Uterus (tissue), 3 donors: ENCODE measurements at regions not wholly inside any gene's neighbourhood (a gene's known extent, or its start where the extent isn't known, plus 50 kb on each side); places are given as distances from the start of the nearest gene placed in this dataset.

Source experiments
- DNase-seq, 2 donors: peaks; one replicate each; pipeline ENCODE4 v3.0.0-alpha.2; 2019 to 2020
- H3K27ac ChIP-seq, 2 donors: fragments of 200-600 bp; sonication (generic); 1 replicate in 1 of 2; 2 replicates in 1 of 2; pipeline ENCODE4 v1.5.1; 2016 to 2018
- H3K27me3 ChIP-seq, 2 donors: fragments of 200-600 bp; sonication (generic); one replicate each; pipeline ENCODE4 v1.5.1; 2018 to 2019; ENCODE audit warnings: control low read depth in 1 of 2
- H3K36me3 ChIP-seq, 2 donors: fragments of 200-600 bp; sonication (generic); one replicate each; pipeline ENCODE4 v1.5.1; 2019; ENCODE audit warnings: control low read depth in 1 of 2
- H3K4me1 ChIP-seq, 2 donors: fragments of 200-600 bp; sonication (generic); one replicate each; pipeline ENCODE4 v1.5.1; 2018 to 2019; ENCODE audit warnings: control low read depth in 1 of 2
- H3K4me3 ChIP-seq, 2 donors: fragments of 200-600 bp; sonication (generic); 1 replicate in 1 of 2; 2 replicates in 1 of 2; pipeline ENCODE4 v1.5.1; 2018 to 2019; ENCODE audit warnings: mild to moderate bottlenecking in 1 of 2
- H3K9me3 ChIP-seq, 2 donors: fragments of 200-600 bp; sonication (generic); one replicate each; pipeline ENCODE4 v1.5.1; 2019; ENCODE audit warnings: control low read depth in 1 of 2
- POLR2A ChIP-seq, 2 donors: fragments of 450-650 bp; IDR thresholded peaks; one replicate each; pipeline ENCODE4 v1.6.1; 2016; ENCODE audit warnings: antibody characterized with exemption in 2 of 2, mild to moderate bottlenecking in 1 of 2, moderate library complexity in 1 of 2
- intact Hi-C: fragments of 100-400 bp; cut with DNase I; formaldehyde crosslinking; loops from one replicate; pipeline ENCODE4 v1.15.1; 2023; ENCODE audit warnings: low total_unique reads
- TF ChIP-seq, protein P1 (sequence below), 4 experiments: fragments of 200-600 bp in 2 of 4; fragments of 450-650 bp in 2 of 4; sonication (generic) in 2 of 4; IDR thresholded peaks; one replicate each; pipeline ENCODE4 v1.5.1; 2016 to 2019; ENCODE audit warnings: antibody characterized with exemption in 4 of 4, mild to moderate bottlenecking in 2 of 4, moderate library complexity in 1 of 4
- donor health status: DM: yes; HTN: yes; CAD: no.

DNA sequence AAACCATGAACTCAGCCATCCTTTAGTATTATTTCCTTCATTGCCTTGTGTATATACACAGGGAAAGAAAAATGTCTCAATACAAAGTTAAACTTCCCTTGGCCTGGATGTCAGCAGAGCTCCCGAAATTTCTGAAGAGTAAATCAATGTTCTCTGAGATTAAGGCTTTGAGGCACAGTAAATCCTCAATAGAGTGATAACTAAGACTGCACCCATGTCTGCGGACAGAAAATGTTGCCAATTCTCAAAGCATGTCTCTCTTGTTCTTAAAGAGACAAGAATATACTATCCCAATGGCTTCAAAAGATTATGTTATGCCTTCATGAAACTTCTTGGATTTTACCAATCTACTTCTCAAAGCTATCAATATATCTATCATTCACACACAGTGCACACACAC, 1196.7 kb upstream of the TENM4 start:
- Histone ChIP-seq H3K36me3 (no peaks in the 10 kb centered on the region), H3K27me3 (no peaks in the 10 kb centered on the region), H3K4me3 (no peak overlapping the region), H3K9me3 (no peaks in the 10 kb centered on the region), H3K4me1 (no peaks in the 10 kb centered on the region), H3K27ac (no peak overlapping the region)
- intact Hi-C loops, result no loop called here
- TF ChIP-seq POLR2A (IDR thresholded peaks at IDR 0.05), result no peak
- TF ChIP-seq, protein P1, sequence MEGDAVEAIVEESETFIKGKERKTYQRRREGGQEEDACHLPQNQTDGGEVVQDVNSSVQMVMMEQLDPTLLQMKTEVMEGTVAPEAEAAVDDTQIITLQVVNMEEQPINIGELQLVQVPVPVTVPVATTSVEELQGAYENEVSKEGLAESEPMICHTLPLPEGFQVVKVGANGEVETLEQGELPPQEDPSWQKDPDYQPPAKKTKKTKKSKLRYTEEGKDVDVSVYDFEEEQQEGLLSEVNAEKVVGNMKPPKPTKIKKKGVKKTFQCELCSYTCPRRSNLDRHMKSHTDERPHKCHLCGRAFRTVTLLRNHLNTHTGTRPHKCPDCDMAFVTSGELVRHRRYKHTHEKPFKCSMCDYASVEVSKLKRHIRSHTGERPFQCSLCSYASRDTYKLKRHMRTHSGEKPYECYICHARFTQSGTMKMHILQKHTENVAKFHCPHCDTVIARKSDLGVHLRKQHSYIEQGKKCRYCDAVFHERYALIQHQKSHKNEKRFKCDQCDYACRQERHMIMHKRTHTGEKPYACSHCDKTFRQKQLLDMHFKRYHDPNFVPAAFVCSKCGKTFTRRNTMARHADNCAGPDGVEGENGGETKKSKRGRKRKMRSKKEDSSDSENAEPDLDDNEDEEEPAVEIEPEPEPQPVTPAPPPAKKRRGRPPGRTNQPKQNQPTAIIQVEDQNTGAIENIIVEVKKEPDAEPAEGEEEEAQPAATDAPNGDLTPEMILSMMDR (IDR thresholded peaks at IDR 0.05), result no peak
- DNase-seq, result no peak

DNA sequence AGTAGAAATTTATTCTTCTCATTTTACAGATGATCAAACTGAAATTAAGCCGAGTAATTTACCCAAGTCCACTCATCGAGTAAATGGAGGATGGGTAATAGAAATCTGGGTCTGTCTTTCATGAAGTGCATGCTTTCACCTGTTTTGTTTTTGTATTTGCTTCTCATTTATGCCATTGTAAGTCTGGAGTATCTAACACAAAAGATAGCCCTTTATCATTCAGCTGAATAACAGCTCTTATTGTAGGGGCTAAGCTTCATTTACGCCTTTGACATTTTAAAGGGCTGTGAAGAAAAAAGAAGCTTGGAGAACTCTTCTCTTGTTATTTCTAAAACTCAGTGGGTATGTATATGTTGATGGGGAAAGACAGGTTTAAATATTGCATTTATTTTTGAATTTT, 1196.2 kb upstream of the TENM4 start:
- no peak overlapping the region for H3K27ac ChIP-seq
- no peaks in the 10 kb centered on the region for H3K4me1 ChIP-seq
- intact Hi-C loops, result no loop called here
- no peaks in the 10 kb centered on the region for H3K36me3 ChIP-seq
- TF ChIP-seq POLR2A (IDR thresholded peaks at IDR 0.05), result no peak
- TF ChIP-seq, protein P1 (IDR thresholded peaks at IDR 0.05), result no peak
- no peak overlapping the region for H3K4me3 ChIP-seq
- no peak for DNase-seq
- H3K27me3 ChIP-seq, result no peaks in the 10 kb centered on the region
- no peaks in the 10 kb centered on the region for H3K9me3 ChIP-seq

DNA sequence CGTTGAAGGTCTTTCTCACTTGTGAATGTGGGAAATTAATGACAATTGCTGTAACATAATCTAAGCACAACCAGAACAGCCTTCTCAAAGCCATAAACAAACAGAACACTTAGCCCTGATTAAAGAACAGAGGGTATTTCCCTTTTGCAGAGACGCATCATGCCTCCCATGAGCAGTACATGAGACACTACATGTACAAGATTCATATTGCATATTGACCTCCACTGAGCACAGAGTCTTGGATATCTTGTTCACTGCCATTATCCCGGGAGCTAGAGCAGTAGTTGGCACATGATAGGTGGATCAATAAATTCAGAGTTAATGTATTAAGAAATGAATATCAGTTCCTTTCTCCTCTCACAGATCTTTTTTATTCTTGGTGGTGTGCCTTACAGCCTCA, 1194.3 kb upstream of the TENM4 start:
- DNase-seq, result no peak
- Histone ChIP-seq H3K27ac (no peak overlapping the region), H3K36me3 (no peaks in the 10 kb centered on the region), H3K27me3 (no peaks in the 10 kb centered on the region), H3K4me1 (no peaks in the 10 kb centered on the region), H3K4me3 (no peak overlapping the region), H3K9me3 (no peaks in the 10 kb centered on the region)
- intact Hi-C loops, result no loop called here
- TF ChIP-seq POLR2A (IDR thresholded peaks at IDR 0.05), result no peak

DNA sequence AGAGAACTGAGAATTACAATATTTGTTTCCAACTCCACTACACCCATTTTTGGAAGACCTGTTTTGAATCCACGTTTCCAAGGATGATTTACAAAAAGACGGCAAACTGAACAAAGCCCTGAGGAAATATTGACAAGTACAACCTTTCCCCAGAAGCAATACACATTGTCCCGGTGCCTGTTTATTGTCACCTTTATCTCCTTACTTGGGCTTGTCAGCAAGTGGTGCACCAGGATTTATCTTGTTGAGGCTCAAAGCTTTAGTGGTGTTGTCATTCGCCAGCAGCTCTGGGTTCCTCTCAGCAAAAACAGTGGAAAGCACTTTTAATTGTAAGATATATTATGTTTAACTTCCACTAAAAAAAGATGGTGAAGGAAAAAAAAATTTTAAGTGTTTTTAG, 1191.9 kb upstream of the TENM4 start:
- TF ChIP-seq POLR2A (IDR thresholded peaks at IDR 0.05), result no peak
- TF ChIP-seq, protein P1 (IDR thresholded peaks at IDR 0.05), result no peak
- H3K4me3 ChIP-seq, result no peak overlapping the region
- no peak for DNase-seq
- no peaks in the 10 kb centered on the region for H3K9me3 ChIP-seq
- no peaks in the 10 kb centered on the region for H3K27me3 ChIP-seq
- no peak overlapping the region for H3K27ac ChIP-seq
- no peaks in the 10 kb centered on the region for H3K36me3 ChIP-seq
- intact Hi-C loops, result no loop called here
- H3K4me1 ChIP-seq, result no peaks in the 10 kb centered on the region

DNA sequence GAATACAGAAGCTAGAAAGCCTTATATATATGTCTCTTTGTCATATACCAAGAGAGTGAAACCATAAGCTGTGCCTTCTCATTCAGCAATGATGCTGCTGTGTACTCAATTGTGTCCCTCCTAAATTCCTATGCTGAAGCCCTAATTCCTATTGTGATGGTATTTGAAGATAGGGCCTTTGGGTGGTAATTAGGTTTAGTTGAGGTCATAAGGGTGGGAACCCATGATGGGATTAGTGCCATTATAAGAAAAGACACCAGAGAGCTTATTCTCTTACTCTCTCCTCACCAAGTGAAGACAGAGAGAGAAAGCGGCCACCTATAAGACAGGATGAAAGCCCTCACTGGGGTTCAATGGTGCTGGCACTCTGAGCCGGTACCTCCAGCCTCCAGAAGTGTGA, 1191.3 kb upstream of the TENM4 start:
- H3K9me3 ChIP-seq, result no peaks in the 10 kb centered on the region
- intact Hi-C loops, result no loop called here
- H3K27me3 ChIP-seq, result no peaks in the 10 kb centered on the region
- H3K27ac ChIP-seq, result no peak overlapping the region
- H3K4me1 ChIP-seq, result no peaks in the 10 kb centered on the region
- TF ChIP-seq, protein P1 (IDR thresholded peaks at IDR 0.05), result no peak
- no peak for TF ChIP-seq POLR2A (IDR thresholded peaks at IDR 0.05)
- H3K36me3 ChIP-seq, result no peaks in the 10 kb centered on the region
- H3K4me3 ChIP-seq, result no peak overlapping the region
- DNase-seq, result no peak

DNA sequence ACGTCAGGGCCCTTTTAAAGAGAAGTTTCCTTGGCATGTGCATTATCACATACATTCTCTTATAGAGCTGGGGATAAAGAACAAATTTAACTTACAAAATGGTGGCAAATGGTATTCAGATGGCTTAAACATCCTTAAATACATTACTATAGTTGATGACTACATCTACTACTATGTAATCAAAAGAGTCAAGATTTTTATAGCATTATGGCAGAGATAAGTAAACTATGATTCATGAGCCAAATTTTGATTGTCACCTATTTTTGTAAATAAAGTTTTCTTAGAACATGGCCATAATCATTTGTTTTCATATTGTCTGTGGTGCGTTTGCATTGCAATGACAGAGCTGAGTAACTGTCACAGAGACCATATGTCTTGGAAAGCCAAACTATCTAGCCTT, 1188.6 kb upstream of the TENM4 start:
- Histone ChIP-seq H3K36me3 (no peaks in the 10 kb centered on the region), H3K9me3 (no peaks in the 10 kb centered on the region), H3K27me3 (no peaks in the 10 kb centered on the region), H3K4me1 (no peaks in the 10 kb centered on the region), H3K27ac (no peak overlapping the region), H3K4me3 (no peak overlapping the region)
- DNase-seq, result no peak
- intact Hi-C loops, result no loop called here
- TF ChIP-seq, protein P1 (IDR thresholded peaks at IDR 0.05), result no peak
- no peak for TF ChIP-seq POLR2A (IDR thresholded peaks at IDR 0.05)
